Glutamatergic neuron (in vitro differentiated cells): ENCODE measurements at regions not wholly inside any gene's neighbourhood (a gene's known extent, or its start where the extent isn't known, plus 50 kb on each side); places are given as distances from the start of the nearest gene placed in this dataset.

ENCODE experiments used
- DNase-seq: peaks from one replicate; pipeline ENCODE4 v3.0.0; 2022
- H3K27ac Mint-ChIP-seq: one replicate; pipeline ENCODE4 v1.8.0; 2020; ENCODE audit warnings: mild to moderate bottlenecking, mixed read lengths, inconsistent platforms; ENCODE audit not compliant: unreplicated experiment
- H3K27me3 Mint-ChIP-seq: one replicate; pipeline ENCODE4 v1.8.0; 2020; ENCODE audit warnings: mild to moderate bottlenecking, moderate library complexity, mixed read lengths, inconsistent platforms; ENCODE audit not compliant: unreplicated experiment
- H3K36me3 Mint-ChIP-seq: one replicate; pipeline ENCODE4 v1.8.0; 2020; ENCODE audit warnings: mild to moderate bottlenecking, mixed read lengths, inconsistent platforms; ENCODE audit not compliant: unreplicated experiment
- H3K4me1 Mint-ChIP-seq: one replicate; pipeline ENCODE4 v1.8.0; 2020; ENCODE audit warnings: mild to moderate bottlenecking, low read depth, mixed read lengths, inconsistent platforms; ENCODE audit not compliant: unreplicated experiment
- H3K4me3 Mint-ChIP-seq: one replicate; pipeline ENCODE4 v1.8.0; 2020; ENCODE audit warnings: mild to moderate bottlenecking, mixed read lengths, inconsistent platforms; ENCODE audit not compliant: unreplicated experiment
- H3K9me3 Mint-ChIP-seq: one replicate; pipeline ENCODE4 v1.8.0; 2020; ENCODE audit warnings: mild to moderate bottlenecking, moderate library complexity, mixed read lengths, inconsistent platforms; ENCODE audit not compliant: unreplicated experiment
- CTCF ChIP-seq: fragments of 200-600 bp; sonication (generic); IDR thresholded peaks from one replicate; pipeline ENCODE4 v1.5.0; 2021; ENCODE audit not compliant: partially characterized antibody, unreplicated experiment

DNA sequence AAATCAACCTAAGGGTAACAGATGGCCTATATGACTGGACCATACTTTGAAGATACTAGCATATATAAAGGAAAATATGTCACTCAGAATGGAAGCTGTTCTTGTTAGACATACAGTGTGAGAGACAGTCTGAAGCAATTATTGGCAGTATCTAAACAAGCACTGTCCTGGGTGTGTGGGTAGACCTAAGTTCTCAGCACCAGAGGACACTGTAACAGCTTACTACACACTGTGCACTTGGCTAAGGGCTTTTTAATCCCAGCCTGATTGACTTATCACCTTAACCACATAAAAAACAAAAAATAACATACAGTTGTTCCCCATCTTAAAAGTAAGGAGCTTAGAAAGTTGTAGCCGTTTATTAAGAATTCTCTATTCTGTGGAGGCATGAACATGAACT, 1066.1 kb upstream of the FANCL start:
- H3K4me3 Mint-ChIP-seq = no peak overlapping the region
- DNase-seq = no peak
- H3K9me3 Mint-ChIP-seq = no peaks in the 10 kb centered on the region
- no peaks in the 10 kb centered on the region for H3K36me3 Mint-ChIP-seq
- no peak overlapping the region for H3K27ac Mint-ChIP-seq
- H3K27me3 Mint-ChIP-seq = no peaks in the 10 kb centered on the region
- TF ChIP-seq CTCF = no peak
- no peaks in the 10 kb centered on the region for H3K4me1 Mint-ChIP-seq

DNA sequence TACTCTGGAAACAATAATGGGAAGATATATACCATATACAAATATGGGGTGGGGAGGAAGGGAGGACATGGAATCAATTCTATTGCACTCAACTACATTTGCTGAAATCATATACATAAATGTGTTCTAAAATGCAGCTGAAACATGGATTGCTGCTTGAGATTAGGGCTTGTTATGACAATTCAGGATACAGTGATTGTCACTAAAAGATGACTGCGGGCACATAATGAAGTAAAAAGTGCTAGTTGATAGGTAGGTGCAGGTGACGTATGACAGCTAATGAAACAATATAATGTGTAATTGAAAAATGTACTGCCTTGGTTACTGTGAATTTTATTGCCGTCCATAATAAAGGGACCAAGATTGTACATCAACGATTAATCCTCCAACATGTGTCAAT, 1062.1 kb upstream of the FANCL start:
- H3K36me3 Mint-ChIP-seq = no peaks in the 10 kb centered on the region
- no peak overlapping the region for H3K4me3 Mint-ChIP-seq
- no peak for DNase-seq
- no peak for TF ChIP-seq CTCF
- H3K27ac Mint-ChIP-seq = no peak overlapping the region
- no peaks in the 10 kb centered on the region for H3K9me3 Mint-ChIP-seq
- no peaks in the 10 kb centered on the region for H3K4me1 Mint-ChIP-seq
- H3K27me3 Mint-ChIP-seq = no peaks in the 10 kb centered on the region

GRCh38 chr2:59302683-59303082, 1061.6 kb upstream of the FANCL start:
- no peak for DNase-seq
- H3K36me3 Mint-ChIP-seq = no peaks in the 10 kb centered on the region
- H3K27me3 Mint-ChIP-seq = no peaks in the 10 kb centered on the region
- no peak overlapping the region for H3K27ac Mint-ChIP-seq
- no peak for TF ChIP-seq CTCF
- no peak overlapping the region for H3K4me3 Mint-ChIP-seq
- H3K9me3 Mint-ChIP-seq = no peaks in the 10 kb centered on the region
- H3K4me1 Mint-ChIP-seq = no peaks in the 10 kb centered on the region

- peak; percentile 71 for TF ChIP-seq CTCF
- H3K9me3 Mint-ChIP-seq = no peaks in the 10 kb centered on the region
- no peaks in the 10 kb centered on the region for H3K36me3 Mint-ChIP-seq
- no peaks in the 10 kb centered on the region for H3K4me1 Mint-ChIP-seq
- DNase-seq = no peak
- H3K27me3 Mint-ChIP-seq = no peaks in the 10 kb centered on the region
- H3K4me3 Mint-ChIP-seq = no peak overlapping the region
- no peak overlapping the region for H3K27ac Mint-ChIP-seq
Observed at GRCh38 chr2:59301466-59302402, 1060.6 kb upstream of the FANCL start.

GRCh38 chr2:59297816-59298215, 1056.7 kb upstream of the FANCL start:
- H3K36me3 Mint-ChIP-seq = no peaks in the 10 kb centered on the region
- no peaks in the 10 kb centered on the region for H3K9me3 Mint-ChIP-seq
- TF ChIP-seq CTCF = no peak
- H3K27ac Mint-ChIP-seq = no peak overlapping the region
- no peak for DNase-seq
- no peaks in the 10 kb centered on the region for H3K4me1 Mint-ChIP-seq
- no peaks in the 10 kb centered on the region for H3K27me3 Mint-ChIP-seq
- H3K4me3 Mint-ChIP-seq = no peak overlapping the region
